ENCODE measurements at regions not wholly inside any gene's neighbourhood (a gene's known extent, or its start where the extent isn't known, plus 50 kb on each side); places are given as distances from the start of the nearest gene placed in this dataset.

DNA sequence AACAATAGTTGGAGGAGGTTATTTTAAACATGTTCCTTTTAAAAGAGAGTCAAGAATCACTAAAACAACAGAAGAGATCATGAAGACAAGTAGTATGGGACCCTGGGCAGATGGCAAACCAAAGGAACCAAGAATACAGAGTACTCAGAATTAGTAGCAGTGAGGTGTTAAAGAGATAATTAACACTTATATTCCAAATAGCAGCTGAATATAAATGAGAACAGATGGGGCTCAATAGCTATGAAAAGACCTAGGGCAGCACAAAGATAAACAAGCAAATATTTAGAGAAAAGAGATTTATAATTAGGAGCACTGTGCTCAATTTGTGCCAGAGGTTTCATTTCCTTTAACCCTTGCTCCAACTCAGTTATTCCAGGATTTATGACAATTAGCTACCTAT lies 159.1 kb downstream of the FAM114A2 start:
- no peak for DNase-seq

DNA sequence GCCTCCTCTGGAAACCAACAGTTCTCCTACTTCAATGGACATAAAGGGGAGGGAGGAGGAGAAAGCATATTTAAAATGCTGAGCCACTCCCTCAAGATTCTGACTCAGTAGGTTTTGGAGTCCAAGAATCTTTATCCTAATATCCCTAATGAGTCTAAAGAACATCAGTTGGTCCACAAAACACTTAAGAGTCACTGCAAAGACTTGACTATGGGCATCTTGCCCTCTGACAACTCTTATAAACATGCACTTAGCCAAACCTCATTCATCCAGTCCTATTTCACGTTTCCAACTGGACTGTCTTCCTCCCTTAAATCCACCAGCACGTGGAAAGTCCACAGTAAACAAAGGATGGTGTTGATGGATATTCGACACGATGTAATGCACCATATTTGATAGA lies 172.5 kb downstream of the FAM114A2 start:
- DNase-seq = no peak

DNA sequence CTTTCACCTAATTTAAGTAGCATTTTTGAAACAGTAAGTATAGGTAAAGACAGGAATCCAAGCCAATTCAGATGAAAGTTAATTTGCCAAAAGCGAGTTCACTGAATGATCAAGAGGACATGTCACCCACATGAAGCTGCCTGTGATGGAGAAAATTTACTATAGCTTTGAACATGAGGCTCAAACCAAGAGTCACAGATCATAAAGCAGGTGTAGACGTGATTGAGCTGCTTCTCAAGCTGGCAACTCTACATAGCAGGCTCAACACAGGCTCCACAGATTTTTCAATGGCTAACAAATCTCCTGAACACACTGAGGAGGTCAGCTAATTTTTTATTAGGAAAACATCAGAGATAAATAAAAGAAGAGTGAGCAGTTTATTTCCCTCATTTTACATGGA lies 173.7 kb downstream of the FAM114A2 start:
- DNase-seq = no peak

DNA sequence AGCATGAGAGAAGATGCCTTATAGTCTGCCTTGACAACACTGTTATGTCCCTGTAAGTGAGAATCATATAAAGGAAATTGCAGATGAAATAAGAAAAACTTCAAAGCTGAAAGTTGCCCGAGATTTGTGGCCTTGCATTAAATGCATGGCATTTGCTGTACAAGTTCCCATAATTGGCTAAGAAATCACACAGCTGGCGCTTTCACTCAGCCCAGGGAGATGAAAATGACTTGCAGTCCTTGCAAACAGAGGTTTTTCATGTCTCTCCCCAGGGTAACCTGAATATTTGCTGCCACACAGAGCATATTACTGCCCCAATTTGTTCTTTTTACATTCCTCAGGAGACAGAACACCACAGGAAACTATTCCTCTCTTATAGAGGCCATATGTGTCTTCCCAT lies 174.8 kb downstream of the FAM114A2 start:
- DNase-seq = no peak

Data from NCI-H526 treated with DMSO at 0.1 percent for 48 hours (cell line).